ENCODE measurements at regions not wholly inside any gene's neighbourhood (a gene's known extent, or its start where the extent isn't known, plus 50 kb on each side); places are given as distances from the start of the nearest gene placed in this dataset.
A peak's percentile ranks its signal among the peaks of the same experiment; 100 is the strongest.
"Not testable (repeated sequence)": the region's sequence is repeated elsewhere in the genome, so short reads cannot be mapped to it uniquely, and the experiment has no call there.

- DNase-seq (ENCODE audit: low spot score), result no peak
These were observed 86.6 kb downstream of the C5orf15 start for GRCh38 chr5:133881576-133882388.

GRCh38 chr5:133878236-133878555 is 90.2 kb downstream of the C5orf15 start:
- DNase-seq (ENCODE audit: low spot score), result no peak

GRCh38 chr5:133877351-133878235 is 90.8 kb downstream of the C5orf15 start:
- no peak for DNase-seq (ENCODE audit: low spot score)

- DNase-seq (ENCODE audit: low spot score), result no peak
These were observed 92.2 kb downstream of the C5orf15 start for GRCh38 chr5:133876266-133876665.

- no peak for DNase-seq (ENCODE audit: low spot score)
These were observed 93.2 kb downstream of the C5orf15 start for GRCh38 chr5:133875179-133875578.

GRCh38 chr5:133873449-133873848 is 95.0 kb downstream of the C5orf15 start:
- DNase-seq (ENCODE audit: low spot score), result no peak

- no peak for DNase-seq (ENCODE audit: low spot score)
These were observed 97.8 kb downstream of the C5orf15 start for GRCh38 chr5:133870661-133871060.

GRCh38 chr5:133869519-133870335 is 98.7 kb downstream of the C5orf15 start:
- no peak for DNase-seq (ENCODE audit: low spot score)

GRCh38 chr5:133868946-133869518 is 99.4 kb downstream of the C5orf15 start:
- peak; percentile 61 for DNase-seq (ENCODE audit: low spot score)

GRCh38 chr5:133867851-133868545 is 100.4 kb downstream of the C5orf15 start:
- DNase-seq (ENCODE audit: low spot score), result no peak

GRCh38 chr5:133867341-133867740 is 101.1 kb downstream of the C5orf15 start:
- DNase-seq (ENCODE audit: low spot score), result no peak

- DNase-seq (ENCODE audit: low spot score), result no peak
These were observed 101.6 kb downstream of the C5orf15 start for GRCh38 chr5:133866903-133867245.

GRCh38 chr5:133866160-133866902 is 102.1 kb downstream of the C5orf15 start:
- no peak for DNase-seq (ENCODE audit: low spot score)

- no peak for DNase-seq (ENCODE audit: low spot score)
These were observed 103.3 kb downstream of the C5orf15 start for GRCh38 chr5:133865113-133865512.

GRCh38 chr5:133864711-133865110 is 103.7 kb downstream of the C5orf15 start:
- no peak for DNase-seq (ENCODE audit: low spot score)

GRCh38 chr5:133863857-133864585 is 104.4 kb downstream of the C5orf15 start:
- peak; percentile 61 for DNase-seq (ENCODE audit: low spot score)

GRCh38 chr5:133861161-133861737 is 107.2 kb downstream of the C5orf15 start:
- DNase-seq (ENCODE audit: low spot score), result no peak

- no peak for DNase-seq (ENCODE audit: low spot score)
These were observed 109.4 kb downstream of the C5orf15 start for GRCh38 chr5:133859073-133859472.

GRCh38 chr5:133857595-133858313 is 110.7 kb downstream of the C5orf15 start:
- DNase-seq (ENCODE audit: low spot score), result not testable (repeated sequence)

Measured in hematopoietic multipotent progenitor cell treated with erythropoietin and hydrocortisone succinate and interleukin-3 and kit ligand, for 17 days (in vitro differentiated cells).